Sigmoid colon (tissue), 6 donors: ENCODE measurements at regions not wholly inside any gene's neighbourhood (a gene's known extent, or its start where the extent isn't known, plus 50 kb on each side); places are given as distances from the start of the nearest gene placed in this dataset.
"Not testable (repeated sequence)": the region's sequence is repeated elsewhere in the genome, so short reads cannot be mapped to it uniquely, and the experiment has no call there.

Experiments
- DNase-seq: peaks from one replicate; pipeline ENCODE4 v3.0.0-alpha.2; 2019
- H3K27ac ChIP-seq, 4 donors: fragments of 200-600 bp; sonication (generic); one replicate each; pipeline ENCODE4 v1.5.1; 2016 to 2019; ENCODE audit warnings: mild to moderate bottlenecking in 1 of 4
- H3K27me3 ChIP-seq, 3 donors: fragments of 200-600 bp; sonication (generic); one replicate each; pipeline ENCODE4 v1.5.1; 2019; ENCODE audit warnings: mild to moderate bottlenecking in 1 of 3
- H3K36me3 ChIP-seq, 4 donors: fragments of 200-600 bp; sonication (generic); one replicate each; pipeline ENCODE4 v1.5.1; 2016 to 2019
- H3K4me1 ChIP-seq, 4 donors: fragments of 200-600 bp; sonication (generic); one replicate each; pipeline ENCODE4 v1.5.1; 2017 to 2019
- H3K4me3 ChIP-seq, 4 donors: fragments of 200-600 bp; sonication (generic); one replicate each; pipeline ENCODE4 v1.5.1; 2017 to 2019; ENCODE audit warnings: mild to moderate bottlenecking in 2 of 4, moderate library complexity in 1 of 4
- H3K9me3 ChIP-seq, 4 donors: fragments of 200-600 bp in 3 of 4; sonication (generic) in 3 of 4; one replicate each; pipeline versions ENCODE4 v1.5.1 to v1.6.1; 2013 to 2019
- EP300 ChIP-seq, 4 donors: sonication (generic); formaldehyde crosslinking; IDR thresholded peaks; one replicate each; pipeline ENCODE4 v1.6.1; 2017; ENCODE audit warnings: antibody characterized with exemption in 4 of 4
- POLR2A ChIP-seq, 2 donors: fragments of 450-650 bp; IDR thresholded peaks; one replicate each; pipeline ENCODE4 v1.6.1; 2016; ENCODE audit warnings: antibody characterized with exemption in 2 of 2, mild to moderate bottlenecking in 2 of 2, moderate library complexity in 2 of 2
- POLR2AphosphoS5 ChIP-seq, 4 donors: sonication (generic); formaldehyde crosslinking; IDR thresholded peaks; one replicate each; pipeline ENCODE4 v1.6.1; 2017; ENCODE audit warnings: antibody characterized with exemption in 4 of 4
- WGBS, 2 donors: extraction: QIAGEN DNeasy Blood & Tissue Kit; methylation state at CpG; one replicate each; pipeline ENCODE4 v1.1.7; 2013; 5-methylcytosine and 5-hydroxymethylcytosine counted together
- intact Hi-C: fragments of 100-400 bp; cut with DNase I; formaldehyde crosslinking; loops from one replicate; pipeline ENCODE4 v1.15.1; 2023
- TF ChIP-seq, protein P1 (sequence below), 4 experiments: fragments of 450-650 bp in 3 of 4; fragments of 200-600 bp in 1 of 4; IDR thresholded peaks; one replicate each; pipeline ENCODE4 v1.5.1; 2016 to 2019; ENCODE audit warnings: antibody characterized with exemption in 4 of 4, mild to moderate bottlenecking in 3 of 4, moderate library complexity in 2 of 4
- donor health status: healthy with polysubstance abuse.
- donor health status: healthy.

DNA sequence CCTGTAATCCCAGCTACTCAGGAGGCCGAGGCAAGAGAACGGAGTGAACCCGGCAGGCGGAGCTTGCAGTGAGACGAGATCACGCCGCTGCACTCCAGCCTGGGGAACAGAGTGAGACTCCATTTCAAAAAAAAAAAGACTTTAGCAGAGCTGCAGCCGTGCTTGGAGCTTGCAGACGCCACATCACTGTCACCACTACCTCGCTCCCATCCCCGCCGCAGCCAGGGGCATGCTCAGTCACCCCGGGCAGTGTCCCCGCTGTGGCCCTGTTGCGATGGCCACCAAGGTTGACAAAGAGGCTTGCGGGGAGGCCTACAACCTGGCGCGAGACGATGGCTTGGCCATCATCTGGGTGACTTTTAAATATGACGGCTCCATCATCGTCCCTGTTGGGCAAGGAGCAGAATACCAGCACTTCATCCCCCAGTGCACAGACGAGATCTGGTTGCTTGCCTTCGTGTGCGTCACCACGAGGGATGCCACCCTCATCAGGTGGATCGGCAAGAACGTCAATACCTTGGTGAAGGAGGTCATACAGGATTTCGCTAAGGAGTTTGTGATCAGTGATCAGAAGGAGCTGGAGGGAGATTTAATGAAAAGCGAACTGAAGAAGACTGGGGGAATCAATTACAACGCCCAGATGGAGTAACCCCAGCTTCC lies 118.1 kb downstream of the TNFRSF13B start:
- H3K36me3 ChIP-seq: no peaks in the 10 kb centered on the region
- no peak for DNase-seq
- no peak for TF ChIP-seq POLR2AphosphoS5 (IDR thresholded peaks at IDR 0.05)
- TF ChIP-seq, protein P1, sequence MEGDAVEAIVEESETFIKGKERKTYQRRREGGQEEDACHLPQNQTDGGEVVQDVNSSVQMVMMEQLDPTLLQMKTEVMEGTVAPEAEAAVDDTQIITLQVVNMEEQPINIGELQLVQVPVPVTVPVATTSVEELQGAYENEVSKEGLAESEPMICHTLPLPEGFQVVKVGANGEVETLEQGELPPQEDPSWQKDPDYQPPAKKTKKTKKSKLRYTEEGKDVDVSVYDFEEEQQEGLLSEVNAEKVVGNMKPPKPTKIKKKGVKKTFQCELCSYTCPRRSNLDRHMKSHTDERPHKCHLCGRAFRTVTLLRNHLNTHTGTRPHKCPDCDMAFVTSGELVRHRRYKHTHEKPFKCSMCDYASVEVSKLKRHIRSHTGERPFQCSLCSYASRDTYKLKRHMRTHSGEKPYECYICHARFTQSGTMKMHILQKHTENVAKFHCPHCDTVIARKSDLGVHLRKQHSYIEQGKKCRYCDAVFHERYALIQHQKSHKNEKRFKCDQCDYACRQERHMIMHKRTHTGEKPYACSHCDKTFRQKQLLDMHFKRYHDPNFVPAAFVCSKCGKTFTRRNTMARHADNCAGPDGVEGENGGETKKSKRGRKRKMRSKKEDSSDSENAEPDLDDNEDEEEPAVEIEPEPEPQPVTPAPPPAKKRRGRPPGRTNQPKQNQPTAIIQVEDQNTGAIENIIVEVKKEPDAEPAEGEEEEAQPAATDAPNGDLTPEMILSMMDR (IDR thresholded peaks at IDR 0.05): no peak
- TF ChIP-seq POLR2A (IDR thresholded peaks at IDR 0.05): no peak
- no peak for TF ChIP-seq EP300 (IDR thresholded peaks at IDR 0.05)
- no peaks in the 10 kb centered on the region for H3K27me3 ChIP-seq
- H3K4me1 ChIP-seq: no peaks in the 10 kb centered on the region
- no peaks in the 10 kb centered on the region for H3K9me3 ChIP-seq
- no peak overlapping the region for H3K27ac ChIP-seq
- no peak overlapping the region for H3K4me3 ChIP-seq
- intact Hi-C loops: no loop called here
- 89 to 91% methylated on average over 30 of the region's 30 CpGs for WGBS, 2 donors

DNA sequence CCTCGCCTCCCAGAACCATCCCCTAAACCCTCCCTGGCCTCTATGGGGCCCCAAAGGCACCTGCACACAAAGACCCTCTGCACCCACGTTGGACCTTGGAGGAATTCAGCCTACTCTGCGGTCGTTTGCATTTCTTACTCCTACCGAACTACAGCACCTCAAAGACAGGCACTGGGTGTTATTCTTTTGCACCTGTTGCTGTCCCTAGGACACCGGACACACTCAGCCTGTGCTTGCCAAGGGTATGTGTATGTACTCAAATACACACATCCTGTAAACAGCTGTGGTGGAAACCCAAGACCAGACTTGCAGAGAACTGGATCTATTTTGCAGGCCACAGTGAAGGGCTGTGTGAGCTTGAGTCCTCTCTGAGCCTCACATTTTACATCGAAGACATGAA lies 122.1 kb downstream of the TNFRSF13B start:
- 65 to 71% methylated on average over 6 of the region's 7 CpGs for WGBS, 2 donors
- H3K4me3 ChIP-seq, H3K27ac ChIP-seq, H3K9me3 ChIP-seq, intact Hi-C loops, H3K4me1 ChIP-seq, DNase-seq, H3K36me3 ChIP-seq, H3K27me3 ChIP-seq: not testable (repeated sequence)

DNA sequence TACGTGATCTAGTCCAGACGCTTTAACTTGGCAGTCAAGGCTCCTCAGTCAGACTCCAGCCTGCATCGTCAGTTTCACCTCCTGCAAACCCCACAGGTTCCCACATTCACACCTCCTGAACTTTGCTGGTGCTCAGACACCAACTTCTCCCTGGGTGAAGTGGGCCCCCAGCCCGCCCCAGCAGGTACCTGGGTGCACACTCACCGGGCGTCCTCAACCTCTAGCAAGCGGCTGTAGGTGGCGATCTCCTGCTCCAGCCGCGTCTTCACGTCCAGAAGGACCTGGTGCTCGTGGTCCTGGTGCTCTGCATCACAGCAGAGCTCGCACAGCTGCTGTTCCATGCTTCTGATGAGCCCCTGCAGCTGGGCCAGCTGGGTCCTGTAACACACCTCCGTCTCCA lies 122.9 kb downstream of the TNFRSF13B start:
- H3K36me3 ChIP-seq, H3K27me3 ChIP-seq, intact Hi-C loops, H3K27ac ChIP-seq, H3K9me3 ChIP-seq, DNase-seq, H3K4me3 ChIP-seq, H3K4me1 ChIP-seq: not testable (repeated sequence)
- WGBS, 2 donors: 85 to 88% methylated on average over 9 of the region's 14 CpGs

DNA sequence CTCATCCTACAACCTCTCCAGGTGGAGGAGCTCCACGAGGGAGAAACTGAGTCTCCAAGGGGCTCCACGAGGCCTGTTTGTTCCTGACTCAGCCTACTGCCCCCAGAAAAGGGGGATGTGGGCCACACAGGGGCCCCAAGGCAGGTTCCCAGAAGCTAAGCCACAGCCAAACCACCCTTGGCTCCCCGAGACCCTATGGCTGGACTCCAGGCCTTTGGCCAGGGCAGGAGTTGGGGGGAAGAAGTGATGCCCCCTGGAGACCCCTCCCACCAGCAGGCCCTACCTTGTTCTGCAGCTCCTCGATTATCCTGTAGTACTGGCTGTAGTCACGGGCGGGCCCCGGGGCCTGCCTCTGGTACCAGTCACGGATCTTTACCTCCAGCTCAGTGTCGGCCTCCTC lies 126.8 kb downstream of the TNFRSF13B start:
- H3K27me3 ChIP-seq, H3K27ac ChIP-seq, H3K9me3 ChIP-seq, DNase-seq, H3K4me1 ChIP-seq, H3K36me3 ChIP-seq, intact Hi-C loops, H3K4me3 ChIP-seq: not testable (repeated sequence)
- 76 to 90% methylated on average over 2 to 3 of the region's 9 CpGs for WGBS, 2 donors

DNA sequence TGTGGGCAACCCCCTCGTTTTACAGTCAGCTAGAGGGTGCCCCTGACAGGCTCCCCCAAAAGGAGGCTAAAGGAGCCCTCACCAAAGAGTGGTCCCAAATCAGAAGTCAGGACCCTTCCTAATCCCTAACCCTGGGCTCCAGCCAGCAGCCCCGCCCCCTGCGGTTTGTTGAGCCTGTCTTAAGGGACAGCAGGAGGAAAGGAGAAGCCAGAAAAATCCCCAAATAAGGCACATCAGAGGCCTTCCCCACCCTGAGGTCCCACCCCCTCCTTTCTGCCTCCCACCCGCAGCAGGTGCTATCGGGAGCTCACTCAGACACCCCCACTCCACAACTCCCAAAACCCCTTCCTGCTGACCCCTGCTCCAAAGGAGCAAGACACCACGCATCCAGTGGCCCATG lies 127.2 kb downstream of the TNFRSF13B start:
- H3K9me3 ChIP-seq, H3K4me1 ChIP-seq, H3K4me3 ChIP-seq, DNase-seq, H3K27me3 ChIP-seq, H3K27ac ChIP-seq, H3K36me3 ChIP-seq, intact Hi-C loops: not testable (repeated sequence)
- WGBS, 2 donors: 54 to 70% methylated on average over 3 to 6 of the region's 6 CpGs

DNA sequence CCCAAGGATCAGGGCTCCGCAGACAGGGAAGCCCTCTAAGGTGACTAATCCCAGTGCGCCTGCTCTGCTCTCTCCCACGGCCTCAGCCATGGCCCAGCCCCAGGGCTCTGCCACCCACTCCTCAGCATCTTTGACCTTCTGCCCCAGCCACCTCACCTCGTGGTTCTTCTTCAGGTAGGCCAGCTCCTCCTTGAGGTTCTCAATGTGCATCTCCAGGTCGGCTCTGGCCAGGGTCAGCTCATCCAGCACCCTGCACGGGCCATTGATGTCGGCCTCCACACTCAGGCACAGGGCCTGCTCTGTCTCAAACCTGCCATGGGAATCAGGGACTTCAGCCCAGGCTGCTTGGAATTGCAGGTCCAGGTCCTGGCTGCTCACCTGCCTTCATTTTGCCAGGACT lies 128.4 kb downstream of the TNFRSF13B start:
- H3K27me3 ChIP-seq, DNase-seq, H3K27ac ChIP-seq, intact Hi-C loops, H3K4me1 ChIP-seq, H3K36me3 ChIP-seq, H3K9me3 ChIP-seq, H3K4me3 ChIP-seq: not testable (repeated sequence)
- 76 to 91% methylated on average over 7 of the region's 7 CpGs for WGBS, 2 donors

DNA sequence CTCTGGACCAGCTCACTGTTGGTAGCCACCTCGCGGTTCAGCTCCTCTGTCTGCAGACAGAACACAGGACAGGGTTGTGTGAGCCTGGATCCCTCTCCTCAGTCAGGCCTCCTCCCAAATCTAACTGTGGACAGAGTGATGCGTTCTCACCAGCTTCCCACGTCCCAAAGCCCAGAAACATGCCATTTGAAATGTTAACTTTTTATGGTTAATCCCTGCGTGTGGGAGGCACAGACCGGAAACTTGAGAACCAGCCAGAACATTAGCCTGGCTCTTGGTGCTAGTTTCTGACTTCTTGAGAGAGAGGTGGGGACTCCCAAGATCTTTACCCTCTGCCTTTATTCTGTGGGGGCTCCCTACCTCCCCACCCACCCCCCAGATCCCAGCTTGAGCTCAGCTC lies 129.6 kb downstream of the TNFRSF13B start:
- H3K27ac ChIP-seq, DNase-seq, H3K9me3 ChIP-seq, H3K4me1 ChIP-seq, H3K4me3 ChIP-seq, H3K36me3 ChIP-seq, intact Hi-C loops, H3K27me3 ChIP-seq: not testable (repeated sequence)
- 62 to 72% methylated on average over 4 to 6 of the region's 6 CpGs for WGBS, 2 donors

DNA sequence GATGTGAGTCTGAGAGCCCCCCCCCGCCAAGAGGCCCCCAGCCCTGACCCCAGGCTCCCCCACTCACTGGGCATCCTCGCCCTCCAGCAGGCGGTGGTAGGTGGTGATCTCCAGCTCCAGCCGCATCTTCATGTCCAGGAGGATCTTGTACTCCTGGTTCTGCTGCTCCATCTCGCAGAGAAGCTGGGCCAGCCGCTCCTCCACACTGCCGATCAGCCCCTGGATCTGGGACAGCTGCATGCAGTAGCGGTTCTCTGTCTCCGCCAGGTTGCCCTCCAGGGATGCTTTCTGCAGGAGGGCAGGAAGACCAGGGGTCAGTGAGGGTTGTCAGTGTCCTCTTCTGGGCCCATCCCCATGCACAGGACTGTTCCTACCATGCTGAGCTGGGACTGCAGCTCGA lies 130.0 kb downstream of the TNFRSF13B start:
- H3K4me3 ChIP-seq, H3K27ac ChIP-seq, DNase-seq, intact Hi-C loops, H3K36me3 ChIP-seq, H3K4me1 ChIP-seq, H3K27me3 ChIP-seq, H3K9me3 ChIP-seq: not testable (repeated sequence)
- WGBS, 2 donors: 88 to 92% methylated on average over 3 of the region's 10 CpGs

DNA sequence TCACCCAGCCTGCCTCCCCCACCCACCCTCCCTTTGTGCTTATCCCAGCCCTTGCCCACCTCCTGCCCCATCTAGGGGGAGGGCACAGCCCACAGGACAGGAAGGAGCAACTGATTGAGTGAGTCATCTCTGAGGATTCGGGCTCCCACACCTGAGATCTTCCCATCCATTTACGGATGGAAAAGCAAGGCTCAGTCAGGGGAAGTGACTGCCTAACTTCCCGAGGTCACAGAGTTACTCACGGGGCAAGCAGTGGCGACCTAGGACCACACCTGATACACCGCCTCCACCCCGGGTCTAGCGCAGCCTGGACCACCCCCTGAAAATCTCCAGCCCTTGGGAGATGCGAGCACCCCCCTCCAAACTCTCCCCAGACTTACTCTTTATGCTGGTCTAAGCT lies 131.7 kb downstream of the TNFRSF13B start:
- H3K27me3 ChIP-seq, H3K27ac ChIP-seq, H3K36me3 ChIP-seq, H3K9me3 ChIP-seq, H3K4me1 ChIP-seq, DNase-seq, intact Hi-C loops, H3K4me3 ChIP-seq: not testable (repeated sequence)
- WGBS, 2 donors: 49 to 78% methylated on average over 7 of the region's 9 CpGs

DNA sequence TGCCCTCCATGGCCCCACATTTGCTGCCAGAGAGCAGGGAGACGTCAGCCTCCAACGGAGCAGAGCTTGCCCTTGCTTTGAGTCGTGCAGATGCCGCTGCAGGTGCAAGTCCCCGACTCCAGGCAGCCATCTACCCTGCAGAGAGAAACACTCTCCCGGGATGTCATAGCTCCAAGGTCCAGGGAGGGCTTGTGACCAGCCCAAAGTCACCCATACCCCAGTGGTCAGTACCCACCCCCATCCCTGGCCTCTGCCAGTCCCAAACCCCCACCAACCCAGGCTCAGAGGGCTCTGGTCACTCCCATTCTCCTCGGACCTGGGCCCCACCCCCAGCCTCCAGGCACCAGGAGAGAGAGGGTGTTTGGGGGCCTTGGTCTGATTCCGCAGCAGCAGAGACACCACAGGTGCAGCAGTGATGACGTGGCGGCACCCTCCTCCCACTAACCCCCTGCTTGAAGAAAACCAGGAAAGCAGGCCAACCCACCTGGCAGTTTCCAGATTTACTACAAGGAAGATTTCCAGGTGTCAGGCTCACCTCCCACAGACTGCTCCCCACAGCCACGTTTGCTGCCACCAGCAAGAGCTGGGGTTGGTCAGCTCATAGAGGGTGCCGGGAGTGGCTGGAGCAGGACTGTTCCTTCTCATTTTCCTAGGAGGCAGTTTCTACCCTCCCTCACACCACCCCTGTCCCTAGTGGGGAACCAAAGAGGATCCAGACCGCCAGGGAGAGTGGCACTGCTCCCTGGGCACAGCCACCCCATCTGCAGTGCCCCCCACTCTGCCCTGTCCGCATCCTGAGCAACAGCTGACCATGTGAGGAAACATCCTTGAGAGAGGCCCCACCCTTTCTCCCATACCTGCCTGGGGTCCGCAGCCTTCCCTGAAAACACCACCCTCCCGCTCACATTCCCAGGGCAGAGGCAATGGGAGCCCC lies 132.4 kb downstream of the TNFRSF13B start:
- H3K9me3 ChIP-seq, DNase-seq, intact Hi-C loops, H3K36me3 ChIP-seq, H3K27me3 ChIP-seq, H3K27ac ChIP-seq, H3K4me3 ChIP-seq, H3K4me1 ChIP-seq: not testable (repeated sequence)
- WGBS, 2 donors: 62 to 74% methylated on average over 4 to 5 of the region's 16 CpGs

DNA sequence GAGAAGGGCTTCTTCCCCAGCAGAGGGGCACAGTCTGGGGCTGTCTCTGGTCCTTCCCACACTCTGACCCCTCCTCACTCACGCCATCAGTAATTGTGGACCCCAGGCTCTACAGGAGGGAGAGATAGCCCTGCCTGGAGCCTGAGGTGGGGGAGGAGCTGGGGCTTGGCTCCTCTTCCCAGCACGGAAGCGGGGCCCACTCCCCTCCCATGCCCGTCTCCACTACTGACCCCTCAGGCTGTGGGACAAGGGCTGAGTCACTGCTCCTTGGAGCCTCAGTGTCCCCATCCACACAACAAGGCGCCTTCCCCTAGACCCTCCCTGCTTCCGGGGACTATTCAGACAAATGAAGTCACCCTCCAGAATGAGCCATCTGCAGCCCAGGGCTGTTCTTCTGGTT lies 133.1 kb downstream of the TNFRSF13B start:
- H3K4me1 ChIP-seq: not testable (repeated sequence)

More for the DNA sequence above, 133.1 kb downstream of the TNFRSF13B start:
- H3K4me3 ChIP-seq, H3K27ac ChIP-seq, DNase-seq, intact Hi-C loops, H3K36me3 ChIP-seq, H3K27me3 ChIP-seq, H3K9me3 ChIP-seq: not testable (repeated sequence)
- WGBS, 2 donors: 80 to 92% methylated on average over 3 of the region's 6 CpGs
